A549 (cell line): ENCODE measurements at regions not wholly inside any gene's neighbourhood (a gene's known extent, or its start where the extent isn't known, plus 50 kb on each side); places are given as distances from the start of the nearest gene placed in this dataset.
"Not testable (repeated sequence)": the region's sequence is repeated elsewhere in the genome, so short reads cannot be mapped to it uniquely, and the experiment has no call there.

Experiments
- CTCF ChIP-seq: fragments of >200 bp; sonication (Bioruptor Twin); formaldehyde crosslinking; IDR thresholded peaks from 3 replicates; pipeline ENCODE4 v1.5.1; 2016
- HOXB13 ChIP-seq: fragments of 250-450 bp; sonication (Bioruptor Pico); IDR thresholded peaks from 2 replicates; pipeline ENCODE4 v1.5.0; 2020; ENCODE audit warnings: low read depth, mild to moderate bottlenecking, moderate library complexity
- MAX ChIP-seq: IDR thresholded peaks from 2 replicates; pipeline ENCODE4 v1.6.1; 2012
- NFE2L2 ChIP-seq: fragments of 150-350 bp; conservative IDR thresholded peaks from 2 replicates; pipeline ENCODE4 v1.6.1; 2014; ENCODE audit warnings: low read length
- PHF8 ChIP-seq: fragments of 200-600 bp; sonication (generic); IDR thresholded peaks from 2 replicates; pipeline ENCODE4 v1.6.1; 2016; ENCODE audit warnings: low read depth, mild to moderate bottlenecking, antibody characterized with exemption, moderate library complexity, borderline replicate concordance
- POLR2A ChIP-seq: IDR thresholded peaks from 2 replicates; pipeline ENCODE4 v1.6.1; 2012; ENCODE audit warnings: mild to moderate bottlenecking, low read length
- RAD21 ChIP-seq, 2 experiments: fragments of >200 bp in 1 of 2; sonication (Bioruptor Twin) in 1 of 2; formaldehyde crosslinking in 1 of 2; IDR thresholded peaks in 1 of 2; conservative IDR thresholded peaks in 1 of 2; 2 replicates in 1 of 2; 3 replicates in 1 of 2; pipeline ENCODE4 v1.6.1; 2012 to 2018; ENCODE audit warnings: inconsistent platforms in 1 of 2
- REST ChIP-seq: fragments of 200-600 bp; sonication (generic); IDR thresholded peaks from 2 replicates; pipeline ENCODE4 v1.6.1; 2016; ENCODE audit warnings: antibody characterized with exemption, mild to moderate bottlenecking, moderate library complexity
- RFX5 ChIP-seq: fragments of 450-650 bp; IDR thresholded peaks from 2 replicates; pipeline ENCODE4 v1.7.1; 2014; ENCODE audit warnings: antibody characterized with exemption, mild to moderate bottlenecking, moderate library complexity
- RNF2 ChIP-seq: fragments of 200-600 bp; sonication (generic); IDR thresholded peaks from 2 replicates; pipeline ENCODE4 v1.6.1; 2016; ENCODE audit warnings: low read depth, mild to moderate bottlenecking, antibody characterized with exemption, moderate library complexity, borderline replicate concordance
- SREBF2 ChIP-seq: fragments of 450-650 bp; IDR thresholded peaks from 2 replicates; pipeline ENCODE4 v1.6.1; 2014; ENCODE audit warnings: mild to moderate bottlenecking, moderate library complexity
- TFCP2L1 ChIP-seq: fragments of 250-450 bp; sonication (Bioruptor Pico); IDR thresholded peaks from 2 replicates; pipeline ENCODE4 v1.5.0; 2021; ENCODE audit warnings: mild to moderate bottlenecking
- TP53 ChIP-seq: fragments of 250-450 bp; sonication (Bioruptor Pico); IDR thresholded peaks from 2 replicates; pipeline ENCODE4 v1.5.0; 2021; ENCODE audit warnings: mild to moderate bottlenecking, moderate library complexity
- USF2 ChIP-seq: fragments of 450-650 bp; IDR thresholded peaks from 2 replicates; pipeline ENCODE4 v1.6.1; 2014; ENCODE audit warnings: antibody characterized with exemption

GRCh38 chr20:30900080-30900719 lies 357.3 kb upstream of the DEFB115 start:
- not testable (repeated sequence) for TF ChIP-seq RAD21 (conservative IDR thresholded peaks at IDR 0.05 in 1 of 2, IDR thresholded peaks at IDR 0.05 in 1 of 2); CTCF; REST; RFX5; MAX; SREBF2; TFCP2L1; PHF8; POLR2A; RNF2; NFE2L2; TP53 (CRISPR knock-in tag); USF2; HOXB13 (CRISPR knock-in tag)
